ENCODE measurements at regions not wholly inside any gene's neighbourhood (a gene's known extent, or its start where the extent isn't known, plus 50 kb on each side); places are given as distances from the start of the nearest gene placed in this dataset.

GRCh38 chr22:47848184-47848920 lies 1085.9 kb downstream of the TBC1D22A start:
- Histone ChIP-seq H3K79me2 (ENCODE audit: insufficient read depth, low read length) (no peaks in the 10 kb centered on the region), H3K36me3 (replicated peaks in 1 of 2; ENCODE audit: control insufficient read depth in 1 of 2, insufficient read depth in 2 of 2, low read length in 2 of 2) (no peaks in the 10 kb centered on the region), H3K4me1 (ENCODE audit: insufficient read depth, low read length) (no peaks in the 10 kb centered on the region), H3K27me3 (ENCODE audit: control insufficient read depth in 1 of 2, insufficient read depth in 2 of 2, low read length in 2 of 2) (peaks cover 2 to 34% of the 10 kb centered on the region in 2 experiments; a peak in 4 of 5 replicates), H2AFZ (ENCODE audit: low read length) (no peak overlapping the region), H3K4me3 (replicated peaks in 1 of 3; ENCODE audit: insufficient read depth in 1 of 3, low read depth in 2 of 3, low read length in 3 of 3) (no peak overlapping the region), H3K9me3 (ENCODE audit: low read length) (no peaks in the 10 kb centered on the region), H4K20me1 (ENCODE audit: insufficient read depth, low read length) (no peaks in the 10 kb centered on the region), H3K4me2 (ENCODE audit: low read depth, low read length) (no peak overlapping the region), H3K27ac (ENCODE audit: extremely low read length, insufficient read depth, low read length) (no peak overlapping the region), H3K9ac (ENCODE audit: insufficient read depth, low read depth, low read length) (no peak overlapping the region)
- FAIRE-seq (no peak), ATAC-seq (no peak), DNase-seq (ENCODE audit: low spot score) (no peak)
- POLR2A ChIA-PET, result no interaction called here
- TF ChIP-seq E2F1 (CRISPR knock-in tag; IDR thresholded peaks at IDR 0.05) (no peak), TRAFD1 (CRISPR knock-in tag; IDR thresholded peaks at IDR 0.05; ENCODE audit: borderline replicate concordance) (no peak), HDAC2 (CRISPR knock-in tag; IDR thresholded peaks at IDR 0.05) (no peak), MED13 (CRISPR knock-in tag; IDR thresholded peaks at IDR 0.05) (no peak), MBNL3 (CRISPR knock-in tag; conservative IDR thresholded peaks at IDR 0.05) (no peak), NFRKB (IDR thresholded peaks at IDR 0.05) (no peak), ZNF251 (CRISPR knock-in tag; IDR thresholded peaks at IDR 0.05) (no peak), PAWR (CRISPR knock-in tag; IDR thresholded peaks at IDR 0.05; ENCODE audit: borderline replicate concordance) (no peak), MYPOP (CRISPR knock-in tag; IDR thresholded peaks at IDR 0.05) (no peak), MYNN (CRISPR knock-in tag; IDR thresholded peaks at IDR 0.05; ENCODE audit: low read depth) (no peak), EP300 (IDR thresholded peaks at IDR 0.05; ENCODE audit: low read depth in 2 of 2, low read length in 2 of 2) (no peak), EP300 (CRISPR knock-in tag; IDR thresholded peaks at IDR 0.05; ENCODE audit: borderline replicate concordance) (no peak), RBAK (CRISPR knock-in tag; IDR thresholded peaks at IDR 0.05) (no peak)
- intact Hi-C loops (cut with micrococcal nuclease; ENCODE audit: unreplicated experiment), result no loop called here
- no TSS peak for BruUV-seq (replicated peaks)
- WGBS (ENCODE audit: low lambda C conversion rate), result under 1% methylated on average over 10 of the region's 14 CpGs
- in situ Hi-C loops (cut with HindIII; ENCODE audit: extremely low pct_ligation_motif_present, low pct_unique_long_range_greater_than_20kb), result no loop called here
- CTCF ChIA-PET (ENCODE audit: low intra/inter-chr PET ratio, low total read pairs), result no interaction called here

Data from HepG2 (cell line).